Inflammatory macrophage (primary cell): ENCODE measurements at regions not wholly inside any gene's neighbourhood (a gene's known extent, or its start where the extent isn't known, plus 50 kb on each side); places are given as distances from the start of the nearest gene placed in this dataset.
"Not testable (repeated sequence)": the region's sequence is repeated elsewhere in the genome, so short reads cannot be mapped to it uniquely, and the experiment has no call there.

Source experiments
- DNase-seq, 2 donors: peaks; one replicate each; pipeline ENCODE4 v3.0.0-alpha.2; 2020 to 2022

- DNase-seq, result no peak
These were observed 131.1 kb upstream of the SGK1 start for GRCh38 chr6:134449004-134449403.

GRCh38 chr6:134447883-134448387, 130.0 kb upstream of the SGK1 start:
- peak; percentile 83 to 94 for DNase-seq

GRCh38 chr6:134447423-134447822, 129.5 kb upstream of the SGK1 start:
- no peak for DNase-seq

GRCh38 chr6:134446896-134447295, 129.0 kb upstream of the SGK1 start:
- no peak for DNase-seq

- no peak for DNase-seq
These were observed 128.4 kb upstream of the SGK1 start for GRCh38 chr6:134446218-134446848.

- no peak for DNase-seq
These were observed 125.1 kb upstream of the SGK1 start for GRCh38 chr6:134443009-134443408.

GRCh38 chr6:134442073-134442472, 124.2 kb upstream of the SGK1 start:
- DNase-seq, result no peak

GRCh38 chr6:134438837-134439236, 120.9 kb upstream of the SGK1 start:
- peak in 1 of 2 donors; percentile 24 for DNase-seq

GRCh38 chr6:134437376-134437775, 119.5 kb upstream of the SGK1 start:
- peak; percentile 96 for DNase-seq

- DNase-seq, result peak in 1 of 2 donors; percentile 78
These were observed 119.0 kb upstream of the SGK1 start for GRCh38 chr6:134436950-134437349.

- peak; percentile 92 to 96 for DNase-seq
These were observed 118.4 kb upstream of the SGK1 start for GRCh38 chr6:134436281-134436815.

- peak in 1 of 2 donors; percentile 27 for DNase-seq
These were observed 117.9 kb upstream of the SGK1 start for GRCh38 chr6:134435814-134436280.

- DNase-seq, result no peak
These were observed 116.4 kb upstream of the SGK1 start for GRCh38 chr6:134434019-134434942.

GRCh38 chr6:134432036-134432435, 114.1 kb upstream of the SGK1 start:
- DNase-seq, result peak; percentile 66 to 72

- DNase-seq, result no peak
These were observed 113.5 kb upstream of the SGK1 start for GRCh38 chr6:134431421-134431859.

- no peak for DNase-seq
These were observed 112.0 kb upstream of the SGK1 start for GRCh38 chr6:134429861-134430380.

GRCh38 chr6:134427721-134428120, 109.8 kb upstream of the SGK1 start:
- peak in 1 of 2 donors; percentile 1 for DNase-seq

- no peak for DNase-seq
These were observed 108.7 kb upstream of the SGK1 start for GRCh38 chr6:134426623-134427022.

- not testable (repeated sequence) for DNase-seq
These were observed 108.0 kb upstream of the SGK1 start for GRCh38 chr6:134425917-134426316.

- peak in 1 of 2 donors; percentile 2 for DNase-seq
These were observed 107.6 kb upstream of the SGK1 start for GRCh38 chr6:134425513-134425912.

- DNase-seq, result no peak
These were observed 106.9 kb upstream of the SGK1 start for GRCh38 chr6:134424798-134425170.

GRCh38 chr6:134424165-134424797, 106.4 kb upstream of the SGK1 start:
- peak; percentile 38 to 74 for DNase-seq
